GM23338 (cell line): ENCODE measurements at regions not wholly inside any gene's neighbourhood (a gene's known extent, or its start where the extent isn't known, plus 50 kb on each side); places are given as distances from the start of the nearest gene placed in this dataset.

Experiments
- ATAC-seq: fragments of 200-7000 bp; cut with Tn5 transposase; 3 replicates; pipeline ENCODE4 v1.9.1; 2020
- DNase-seq: peaks from one replicate; pipeline ENCODE4 v3.0.0-alpha.2; 2015; ENCODE audit warnings: low spot score
- H2AFZ ChIP-seq: fragments of 200-600 bp; sonication (generic); 2 replicates; pipeline ENCODE4 v1.8.0; 2016; ENCODE audit warnings: antibody characterized with exemption, mild to moderate bottlenecking, moderate library complexity
- H3F3A ChIP-seq: fragments of 200-600 bp; sonication (generic); replicated peaks from 2 replicates; pipeline ENCODE4 v1.8.0; 2017; ENCODE audit warnings: antibody characterized with exemption, mixed run types, low read depth
- H3K27ac ChIP-seq: fragments of 200-600 bp; sonication (generic); 2 replicates; pipeline ENCODE4 v1.6.1; 2016; ENCODE audit warnings: low read depth
- H3K27me3 ChIP-seq: fragments of 200-600 bp; sonication (generic); 2 replicates; pipeline ENCODE4 v1.8.0; 2016; ENCODE audit warnings: mild to moderate bottlenecking, mixed run types, moderate library complexity; ENCODE audit not compliant: insufficient read depth
- H3K36me3 ChIP-seq: fragments of 200-600 bp; sonication (generic); 2 replicates; pipeline ENCODE4 v1.8.0; 2016; ENCODE audit warnings: mild to moderate bottlenecking; ENCODE audit not compliant: insufficient read depth
- H3K4me1 ChIP-seq: fragments of 200-600 bp; sonication (generic); 2 replicates; pipeline ENCODE4 v1.8.0; 2016; ENCODE audit warnings: mild to moderate bottlenecking, moderate library complexity; ENCODE audit not compliant: insufficient read depth
- H3K4me2 ChIP-seq: fragments of 200-600 bp; sonication (generic); 2 replicates; pipeline ENCODE4 v1.7.1; 2017; ENCODE audit warnings: mixed run types
- H3K4me3 ChIP-seq: fragments of 200-600 bp; sonication (generic); 2 replicates; pipeline ENCODE4 v1.6.1; 2016; ENCODE audit warnings: mixed run types
- H3K79me2 ChIP-seq: fragments of 200-600 bp; sonication (generic); replicated peaks from 2 replicates; pipeline ENCODE4 v1.8.0; 2017; ENCODE audit warnings: mild to moderate bottlenecking; ENCODE audit not compliant: insufficient read depth
- H3K9me2 ChIP-seq: fragments of 200-600 bp; sonication (generic); 2 replicates; pipeline ENCODE4 v1.8.0; 2017; ENCODE audit not compliant: insufficient read depth
- H4K20me1 ChIP-seq: fragments of 200-600 bp; sonication (generic); replicated peaks from 2 replicates; pipeline ENCODE4 v1.8.0; 2017; ENCODE audit warnings: mild to moderate bottlenecking; ENCODE audit not compliant: insufficient read depth
- H3K27ac Mint-ChIP-seq: 2 replicates; pipeline ENCODE4 v1.8.0; 2020; ENCODE audit warnings: inconsistent platforms, mild to moderate bottlenecking, moderate library complexity, mixed read lengths
- H3K27me3 Mint-ChIP-seq: 3 replicates; pipeline ENCODE4 v1.8.0; 2022; ENCODE audit warnings: low read depth, mild to moderate bottlenecking, moderate library complexity, mixed read lengths, inconsistent platforms; ENCODE audit not compliant: insufficient read depth, poor library complexity
- H3K36me3 Mint-ChIP-seq: 3 replicates; pipeline ENCODE4 v1.8.0; 2021; ENCODE audit warnings: low read depth, mild to moderate bottlenecking, inconsistent platforms, moderate library complexity, mixed read lengths
- H3K4me1 Mint-ChIP-seq: 3 replicates; pipeline ENCODE4 v1.8.0; 2020; ENCODE audit warnings: mild to moderate bottlenecking, inconsistent platforms, mixed read lengths
- H3K4me3 Mint-ChIP-seq: 3 replicates; pipeline ENCODE4 v1.8.0; 2021; ENCODE audit warnings: moderate library complexity, mild to moderate bottlenecking, inconsistent platforms, mixed read lengths
- H3K9me3 Mint-ChIP-seq: 3 replicates; pipeline ENCODE4 v1.8.0; 2020; ENCODE audit warnings: moderate library complexity, mild to moderate bottlenecking, inconsistent platforms, mixed read lengths
- CREB1 ChIP-seq: fragments of 250-450 bp; sonication (Bioruptor Pico); IDR thresholded peaks from 2 replicates; pipeline ENCODE4 v1.5.0; 2020; ENCODE audit warnings: low read depth, mild to moderate bottlenecking, moderate library complexity
- ETS1 ChIP-seq: IDR thresholded peaks from 2 replicates; pipeline ENCODE4 v1.6.1; 2016; ENCODE audit warnings: antibody characterized with exemption
- EZH2 ChIP-seq: fragments of 200-600 bp; sonication (generic); IDR thresholded peaks from one replicate; pipeline ENCODE4 v1.8.0; 2017; ENCODE audit warnings: antibody characterized with exemption, mild to moderate bottlenecking, low read depth; ENCODE audit not compliant: unreplicated experiment
- JUNB ChIP-seq: IDR thresholded peaks from one replicate; pipeline ENCODE4 v1.6.1; 2016; ENCODE audit warnings: antibody characterized with exemption; ENCODE audit not compliant: unreplicated experiment
- NANOG ChIP-seq: IDR thresholded peaks from 2 replicates; pipeline ENCODE4 v1.6.1; 2016; ENCODE audit warnings: antibody characterized with exemption, borderline replicate concordance
- ZNF462 ChIP-seq: fragments of 250-450 bp; sonication (Bioruptor Pico); IDR thresholded peaks from 2 replicates; pipeline ENCODE4 v1.5.0; 2020; ENCODE audit warnings: mild to moderate bottlenecking, moderate library complexity

- Histone ChIP-seq H3K27ac (no peak overlapping the region), H3K4me1 (peaks cover 6% of the 10 kb centered on the region; the same call in 1 of the 2 replicates), H3K4me3 (no peak overlapping the region), H3K36me3 (no peaks in the 10 kb centered on the region), H3K9me2 (peaks cover 8% of the 10 kb centered on the region; the same call in 1 of the 2 replicates), H3F3A (no peaks in the 10 kb centered on the region), H3K27me3 (no peaks in the 10 kb centered on the region), H3K4me2 (no peak overlapping the region), H2AFZ (0 out of 2 replicates have a peak overlapping the region, but pooled peaks have one; percentile 1), H4K20me1 (no peaks in the 10 kb centered on the region), H3K79me2 (no peaks in the 10 kb centered on the region)
- Mint-ChIP-seq H3K27ac (no peak overlapping the region), H3K27me3 (no peaks in the 10 kb centered on the region), H3K4me1 (peaks cover 10% of the 10 kb centered on the region), H3K9me3 (peaks cover 8% of the 10 kb centered on the region; the same call in 2 of the 3 replicates), H3K36me3 (peaks cover 11% of the 10 kb centered on the region), H3K4me3 (no peak overlapping the region)
- TF ChIP-seq NANOG (no peak), ETS1 (no peak), CREB1 (no peak), ZNF462 (CRISPR knock-in tag) (no peak), JUNB (no peak), EZH2 (no peak)
- no peak for ATAC-seq
- DNase-seq, result no peak
Observed at GRCh38 chr14:89652352-89652751, 235.3 kb upstream of the FOXN3 start.
